HCT116 (cell line): ENCODE measurements at regions not wholly inside any gene's neighbourhood (a gene's known extent, or its start where the extent isn't known, plus 50 kb on each side); places are given as distances from the start of the nearest gene placed in this dataset.

Source experiments
- ATAC-seq: fragments of 200-7000 bp; cut with Tn5 transposase; 2 replicates; pipeline ENCODE4 v1.9.1; 2020; ENCODE audit warnings: mild to moderate bottlenecking, moderate library complexity
- BruUV-seq: library from RNA; stranded (reverse); fragments of 400-500 nt; replicated peaks from 2 replicates; lab custom pipeline; 2021; lab: Mats Ljungman, UMichigan
- CTCF ChIA-PET: fragments of 300-600 bp; sonication (Branson Sonifier 250); formaldehyde crosslinking; loops from one replicate; lab custom pipeline; 2021; ENCODE audit warnings: antibody characterized with exemption; lab: Charles Lee
- POLR2A ChIA-PET: fragments of 300-600, 350-600 bp; sonication (Branson Sonifier 250); formaldehyde crosslinking; loops from one replicate; lab custom pipeline; 2021; ENCODE audit warnings: antibody characterized with exemption; lab: Charles Lee
- RAD21 ChIA-PET, 2 experiments: fragments of 300-600 bp; sonication (Branson Sonifier 250); formaldehyde crosslinking; loops; one replicate each; lab custom pipeline; 2023; ENCODE audit warnings: low total read pairs in 2 of 2; ENCODE audit not compliant: uncharacterized antibody in 2 of 2, unreplicated experiment in 2 of 2, low non-redundant PET in 1 of 2; lab: Charles Lee
- DNase-seq: peaks from one replicate; pipeline ENCODE4 v3.0.0-alpha.2; 2010; ENCODE audit warnings: low read depth, low spot score
- H2AFZ ChIP-seq: fragments of 200-600 bp; shearing (Covaris generic), sonication (generic); 2 replicates; pipeline ENCODE4 v1.6.1; 2017; ENCODE audit warnings: low read depth, mixed run types, mixed read lengths, antibody characterized with exemption, low read length; ENCODE audit not compliant: poor library complexity, severe bottlenecking
- H3K27ac ChIP-seq: 2 replicates; pipeline ENCODE4 v1.5.1; 2012; ENCODE audit warnings: low read depth, low read length
- H3K27me3 ChIP-seq: fragments of 200-600 bp; sonication (generic); 2 replicates; pipeline ENCODE4 v1.6.1; 2016; ENCODE audit warnings: mixed run types, low read length, mixed read lengths; ENCODE audit not compliant: insufficient read depth
- H3K36me3 ChIP-seq, 2 experiments: fragments of 200-500 bp in 1 of 2; fragments of 200-600 bp in 1 of 2; sonication (Bioruptor generic) in 1 of 2; sonication (generic) in 1 of 2; 2 replicates each; pipeline versions ENCODE4 v1.5.1 to v1.6.1; 2014 to 2016; ENCODE audit warnings: low read length in 2 of 2, inconsistent platforms in 1 of 2, mixed read lengths in 1 of 2, mixed run types in 1 of 2; ENCODE audit not compliant: insufficient read depth in 2 of 2, control insufficient read depth in 1 of 2
- H3K4me1 ChIP-seq, 2 experiments: fragments of 200-600 bp in 1 of 2; sonication (generic) in 1 of 2; 2 replicates each; pipeline versions ENCODE4 v1.5.1 to v1.6.1; 2012 to 2017; ENCODE audit warnings: low read length in 2 of 2, inconsistent platforms in 1 of 2, mild to moderate bottlenecking in 1 of 2, mixed read lengths in 1 of 2, mixed run types in 1 of 2, moderate library complexity in 1 of 2; ENCODE audit not compliant: insufficient read depth in 2 of 2, control insufficient read depth in 1 of 2
- H3K4me2 ChIP-seq: fragments of 200-600 bp; sonication (generic); 2 replicates; pipeline ENCODE4 v1.6.1; 2017; ENCODE audit warnings: mixed run types, low read length, mixed read lengths
- H3K4me3 ChIP-seq, 2 experiments: fragments of 200-600 bp in 1 of 2; sonication (generic) in 1 of 2; replicated peaks in 1 of 2; 2 replicates each; pipeline ENCODE4 v1.5.1; 2011 to 2016; ENCODE audit warnings: low read length in 2 of 2, control low read depth in 1 of 2, low read depth in 1 of 2, mild to moderate bottlenecking in 1 of 2, mixed read lengths in 1 of 2, mixed run types in 1 of 2
- H3K79me2 ChIP-seq: fragments of 200-600 bp; sonication (generic); 2 replicates; pipeline ENCODE4 v1.6.1; 2017; ENCODE audit warnings: mild to moderate bottlenecking, mixed run types, low read length, moderate library complexity, mixed read lengths; ENCODE audit not compliant: insufficient read depth
- H3K9ac ChIP-seq: fragments of 200-600 bp; sonication (generic); 2 replicates; pipeline ENCODE4 v1.6.1; 2016; ENCODE audit warnings: low read length, mixed read lengths
- H3K9me2 ChIP-seq: fragments of 200-600 bp; sonication (generic), shearing (Covaris generic); 2 replicates; pipeline ENCODE4 v1.6.1; 2017; ENCODE audit warnings: mixed run types, mild to moderate bottlenecking, moderate library complexity; ENCODE audit not compliant: insufficient read depth
- H3K9me3 ChIP-seq, 2 experiments: fragments of 200-500 bp in 1 of 2; fragments of 200-600 bp in 1 of 2; sonication (Bioruptor generic) in 1 of 2; sonication (generic) in 1 of 2; 2 replicates each; pipeline ENCODE4 v1.6.1; 2014 to 2017; ENCODE audit warnings: low read length in 2 of 2, mixed read lengths in 2 of 2, inconsistent platforms in 1 of 2, low read depth in 1 of 2, mild to moderate bottlenecking in 1 of 2, mixed run types in 1 of 2, moderate library complexity in 1 of 2; ENCODE audit not compliant: control insufficient read depth in 1 of 2, insufficient read depth in 1 of 2
- H4K20me1 ChIP-seq: fragments of 200-600 bp; sonication (generic), shearing (Covaris generic); 2 replicates; pipeline ENCODE4 v1.6.1; 2017; ENCODE audit warnings: mixed run types, mild to moderate bottlenecking, moderate library complexity; ENCODE audit not compliant: insufficient read depth
- CEBPB ChIP-seq: IDR thresholded peaks from 2 replicates; pipeline ENCODE4 v1.6.1; 2012; ENCODE audit warnings: low read depth
- ELF1 ChIP-seq: IDR thresholded peaks from 2 replicates; pipeline ENCODE4 v1.6.1; 2012; ENCODE audit warnings: low read depth, borderline replicate concordance
- EZH2 ChIP-seq: fragments of 200-600 bp; sonication (generic); IDR thresholded peaks from 2 replicates; pipeline ENCODE4 v1.6.1; 2017; ENCODE audit warnings: antibody characterized with exemption, mixed run types
- FOSL1 ChIP-seq: IDR thresholded peaks from 2 replicates; pipeline ENCODE4 v1.6.1; 2012; ENCODE audit warnings: low read depth
- JUND ChIP-seq: IDR thresholded peaks from 2 replicates; pipeline ENCODE4 v1.6.1; 2012
- POLR2A ChIP-seq: IDR thresholded peaks from 2 replicates; pipeline ENCODE4 v1.7.0; 2011; ENCODE audit warnings: borderline replicate concordance; ENCODE audit not compliant: insufficient read depth, insufficient read length; ENCODE audit errors: extremely low read depth
- POLR2AphosphoS5 ChIP-seq: IDR thresholded peaks from 2 replicates; pipeline ENCODE4 v1.6.1; 2011; ENCODE audit warnings: mild to moderate bottlenecking, low read depth, low read length, moderate library complexity
- RAD21 ChIP-seq: IDR thresholded peaks from 2 replicates; pipeline ENCODE4 v1.6.1; 2012; ENCODE audit warnings: low read depth, mild to moderate bottlenecking
- REST ChIP-seq: IDR thresholded peaks from 2 replicates; pipeline ENCODE4 v1.6.1; 2012; ENCODE audit warnings: low read depth
- SRF ChIP-seq: IDR thresholded peaks from 2 replicates; pipeline ENCODE4 v1.6.1; 2012; ENCODE audit warnings: low read depth
- TCF7L2 ChIP-seq: IDR thresholded peaks from 2 replicates; pipeline ENCODE4 v1.7.0; 2011; ENCODE audit warnings: borderline replicate concordance, inconsistent platforms; ENCODE audit not compliant: insufficient read depth, insufficient read length; ENCODE audit errors: extremely low read depth
- ZNF274 ChIP-seq: fragments of 200-500 bp; sonication (Bioruptor generic); IDR thresholded peaks from 2 replicates; pipeline ENCODE4 v1.6.1; 2014; ENCODE audit warnings: mild to moderate bottlenecking, low read depth, low read length, inconsistent platforms
- intact Hi-C: fragments of 100-400 bp; cut with micrococcal nuclease; formaldehyde crosslinking; loops from 2 replicates; pipeline ENCODE4 v1.10.0; 2022
- TF ChIP-seq, protein P1 (sequence below): IDR thresholded peaks from 2 replicates; pipeline ENCODE4 v1.6.1; 2012

GRCh38 chr3:177932750-177933660, 603.2 kb upstream of the KCNMB2 start:
- H3K9ac ChIP-seq, result no peak overlapping the region
- no peak overlapping the region for H3K4me2 ChIP-seq
- H3K36me3 ChIP-seq, result no peaks in the 10 kb centered on the region
- H3K4me1 ChIP-seq, result no peaks in the 10 kb centered on the region
- H3K9me2 ChIP-seq, result no peaks in the 10 kb centered on the region
- DNase-seq (no peak), ATAC-seq (no peak)
- ChIA-PET RAD21 (no interaction called here), CTCF (no interaction called here), POLR2A (no interaction called here)
- no peak overlapping the region for H2AFZ ChIP-seq
- H3K4me3 ChIP-seq, result no peak overlapping the region
- intact Hi-C loops, result no loop called here
- no peak overlapping the region for H3K27ac ChIP-seq
- H3K9me3 ChIP-seq, result no peaks in the 10 kb centered on the region
- no peaks in the 10 kb centered on the region for H3K79me2 ChIP-seq
- no peaks in the 10 kb centered on the region for H4K20me1 ChIP-seq
- BruUV-seq, result no TSS peak
- no peaks in the 10 kb centered on the region for H3K27me3 ChIP-seq
- TF ChIP-seq RAD21 (no peak), JUND (no peak), EZH2 (no peak), POLR2AphosphoS5 (no peak), TCF7L2 (no peak), ZNF274 (no peak), POLR2A (no peak), SRF (no peak), ELF1 (no peak), REST (no peak), CEBPB (no peak), FOSL1 (no peak)
- TF ChIP-seq, protein P1, sequence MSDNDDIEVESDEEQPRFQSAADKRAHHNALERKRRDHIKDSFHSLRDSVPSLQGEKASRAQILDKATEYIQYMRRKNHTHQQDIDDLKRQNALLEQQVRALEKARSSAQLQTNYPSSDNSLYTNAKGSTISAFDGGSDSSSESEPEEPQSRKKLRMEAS, result no peak
